Activated naive CD8-positive, alpha-beta T cell treated with anti-CD3 and anti-CD28 coated beads, Interleukin-2, amount 10 ng/mL, durations not matched to agents 7 days and 5 days (primary cell): ENCODE measurements at regions not wholly inside any gene's neighbourhood (a gene's known extent, or its start where the extent isn't known, plus 50 kb on each side); places are given as distances from the start of the nearest gene placed in this dataset.
"Not testable (repeated sequence)": the region's sequence is repeated elsewhere in the genome, so short reads cannot be mapped to it uniquely, and the experiment has no call there.

Source experiments
- ATAC-seq: fragments of 150-1000 bp; cut with Tn5 transposase; one replicate; pipeline ENCODE4 v1.10.0; 2021; ENCODE audit warnings: low read depth, moderate library complexity
- POLR2A ChIA-PET: fragments of 350-600 bp; sonication (Branson Sonifier 250); formaldehyde crosslinking; loops from one replicate; lab custom pipeline; 2021; ENCODE audit warnings: antibody characterized with exemption; lab: Charles Lee
- DNase-seq: peaks from one replicate; pipeline ENCODE4 v3.0.0; 2021
- H3K27ac Mint-ChIP-seq: one replicate; pipeline ENCODE4 v1.8.0; 2022; ENCODE audit warnings: mild to moderate bottlenecking, mixed read lengths
- H3K27me3 Mint-ChIP-seq: one replicate; pipeline ENCODE4 v1.8.0; 2022; ENCODE audit warnings: mild to moderate bottlenecking, moderate library complexity, mixed read lengths
- H3K36me3 Mint-ChIP-seq: one replicate; pipeline ENCODE4 v1.8.0; 2021; ENCODE audit warnings: mild to moderate bottlenecking, mixed read lengths
- H3K4me1 Mint-ChIP-seq: one replicate; pipeline ENCODE4 v1.8.0; 2021; ENCODE audit warnings: mixed read lengths
- H3K4me3 Mint-ChIP-seq: one replicate; pipeline ENCODE4 v1.8.0; 2022; ENCODE audit warnings: mild to moderate bottlenecking, moderate library complexity, mixed read lengths
- H3K9me3 Mint-ChIP-seq: one replicate; pipeline ENCODE4 v1.8.0; 2021; ENCODE audit warnings: mixed read lengths

GRCh38 chr15:20680257-20680815 lies 138.7 kb upstream of the GOLGA6L6 start:
- DNase-seq, H3K4me1 Mint-ChIP-seq, H3K9me3 Mint-ChIP-seq, H3K27ac Mint-ChIP-seq, H3K4me3 Mint-ChIP-seq, POLR2A ChIA-PET, H3K36me3 Mint-ChIP-seq, ATAC-seq, H3K27me3 Mint-ChIP-seq: not testable (repeated sequence)

GRCh38 chr15:20672470-20672869 lies 130.9 kb upstream of the GOLGA6L6 start:
- H3K4me3 Mint-ChIP-seq, result no peak overlapping the region
- peaks cover 4% of the 10 kb centered on the region for H3K27me3 Mint-ChIP-seq
- H3K9me3 Mint-ChIP-seq, result no peaks in the 10 kb centered on the region
- DNase-seq (no peak), ATAC-seq (no peak)
- H3K4me1 Mint-ChIP-seq, result no peaks in the 10 kb centered on the region
- no peak overlapping the region for H3K27ac Mint-ChIP-seq
- POLR2A ChIA-PET, result no interaction called here
- H3K36me3 Mint-ChIP-seq, result no peaks in the 10 kb centered on the region

GRCh38 chr15:20671675-20672074 lies 130.1 kb upstream of the GOLGA6L6 start:
- H3K27me3 Mint-ChIP-seq, result peaks cover 4% of the 10 kb centered on the region
- no peak overlapping the region for H3K27ac Mint-ChIP-seq
- DNase-seq (no peak), ATAC-seq (no peak)
- H3K9me3 Mint-ChIP-seq, result no peaks in the 10 kb centered on the region
- no peaks in the 10 kb centered on the region for H3K4me1 Mint-ChIP-seq
- no peak overlapping the region for H3K4me3 Mint-ChIP-seq
- POLR2A ChIA-PET, result no interaction called here
- H3K36me3 Mint-ChIP-seq, result no peaks in the 10 kb centered on the region

GRCh38 chr15:20666410-20666809 lies 124.8 kb upstream of the GOLGA6L6 start:
- H3K4me3 Mint-ChIP-seq, POLR2A ChIA-PET, H3K36me3 Mint-ChIP-seq, H3K27me3 Mint-ChIP-seq, H3K27ac Mint-ChIP-seq, DNase-seq, H3K4me1 Mint-ChIP-seq, ATAC-seq, H3K9me3 Mint-ChIP-seq: not testable (repeated sequence)

GRCh38 chr15:20665653-20666052 lies 124.1 kb upstream of the GOLGA6L6 start:
- no peak overlapping the region for H3K4me3 Mint-ChIP-seq
- no peak for ATAC-seq
- no peaks in the 10 kb centered on the region for H3K36me3 Mint-ChIP-seq
- H3K9me3 Mint-ChIP-seq, result no peaks in the 10 kb centered on the region
- no peak for DNase-seq
- POLR2A ChIA-PET, result no interaction called here
- H3K27ac Mint-ChIP-seq, result no peak overlapping the region
- H3K4me1 Mint-ChIP-seq, result no peaks in the 10 kb centered on the region
- peaks cover 4% of the 10 kb centered on the region for H3K27me3 Mint-ChIP-seq

GRCh38 chr15:20659265-20659664 lies 117.7 kb upstream of the GOLGA6L6 start:
- Mint-ChIP-seq H3K36me3 (no peaks in the 10 kb centered on the region), H3K4me3 (no peak overlapping the region), H3K27ac (no peak overlapping the region), H3K27me3 (peaks cover 2% of the 10 kb centered on the region), H3K9me3 (no peaks in the 10 kb centered on the region), H3K4me1 (no peaks in the 10 kb centered on the region)
- ATAC-seq (no peak), DNase-seq (no peak)
- POLR2A ChIA-PET, result no interaction called here

- ATAC-seq (no peak), DNase-seq (no peak)
- H3K27me3 Mint-ChIP-seq, result peaks cover 2% of the 10 kb centered on the region
- no peaks in the 10 kb centered on the region for H3K36me3 Mint-ChIP-seq
- no peaks in the 10 kb centered on the region for H3K4me1 Mint-ChIP-seq
- no peak overlapping the region for H3K27ac Mint-ChIP-seq
- H3K4me3 Mint-ChIP-seq, result no peak overlapping the region
- H3K9me3 Mint-ChIP-seq, result no peaks in the 10 kb centered on the region
- POLR2A ChIA-PET, result no interaction called here
These were observed 116.4 kb upstream of the GOLGA6L6 start for GRCh38 chr15:20658024-20658423.

- DNase-seq (no peak), ATAC-seq (no peak)
- POLR2A ChIA-PET, result no interaction called here
- Mint-ChIP-seq H3K36me3 (no peaks in the 10 kb centered on the region), H3K9me3 (no peaks in the 10 kb centered on the region), H3K4me1 (no peaks in the 10 kb centered on the region), H3K27me3 (no peaks in the 10 kb centered on the region), H3K27ac (no peak overlapping the region), H3K4me3 (no peak overlapping the region)
These were observed 115.5 kb upstream of the GOLGA6L6 start for GRCh38 chr15:20657084-20657483.

- POLR2A ChIA-PET, result no interaction called here
- Mint-ChIP-seq H3K4me1 (no peaks in the 10 kb centered on the region), H3K27ac (no peak overlapping the region), H3K27me3 (peaks cover 3% of the 10 kb centered on the region), H3K4me3 (no peak overlapping the region), H3K9me3 (no peaks in the 10 kb centered on the region), H3K36me3 (no peaks in the 10 kb centered on the region)
- ATAC-seq, result no peak
- no peak for DNase-seq
These were observed 111.3 kb upstream of the GOLGA6L6 start for GRCh38 chr15:20652914-20653313.

GRCh38 chr15:20648402-20648975 lies 106.9 kb upstream of the GOLGA6L6 start:
- H3K27ac Mint-ChIP-seq, H3K36me3 Mint-ChIP-seq, H3K4me3 Mint-ChIP-seq, H3K27me3 Mint-ChIP-seq, H3K4me1 Mint-ChIP-seq, POLR2A ChIA-PET, ATAC-seq, H3K9me3 Mint-ChIP-seq, DNase-seq: not testable (repeated sequence)

- POLR2A ChIA-PET, result interaction anchor here (0.8 kb wide), 1 partner anchor 638 kb away, joined by 3 read pairs; no protein-coding TSS in a partner anchor
- H3K4me1 Mint-ChIP-seq, result no peaks in the 10 kb centered on the region
- peaks cover 15% of the 10 kb centered on the region for H3K27me3 Mint-ChIP-seq
- no peaks in the 10 kb centered on the region for H3K9me3 Mint-ChIP-seq
- DNase-seq (no peak), ATAC-seq (no peak)
- H3K4me3 Mint-ChIP-seq, result no peak overlapping the region
- H3K36me3 Mint-ChIP-seq, result no peaks in the 10 kb centered on the region
- no peak overlapping the region for H3K27ac Mint-ChIP-seq
These were observed 105.0 kb upstream of the GOLGA6L6 start for GRCh38 chr15:20646529-20647142.

- Mint-ChIP-seq H3K27ac (no peak overlapping the region), H3K9me3 (no peaks in the 10 kb centered on the region), H3K27me3 (peaks cover 15% of the 10 kb centered on the region), H3K36me3 (no peaks in the 10 kb centered on the region), H3K4me1 (no peaks in the 10 kb centered on the region), H3K4me3 (no peak overlapping the region)
- POLR2A ChIA-PET, result interaction anchor here (0.8 kb wide), 1 partner anchor 639 kb away, joined by 3 read pairs; no protein-coding TSS in a partner anchor
- DNase-seq (peak; percentile 49), ATAC-seq (peak; percentile 99)
These were observed 104.4 kb upstream of the GOLGA6L6 start for GRCh38 chr15:20645956-20646355.

- Mint-ChIP-seq H3K9me3 (no peaks in the 10 kb centered on the region), H3K4me3 (no peak overlapping the region), H3K27me3 (peaks cover 15% of the 10 kb centered on the region), H3K27ac (no peak overlapping the region), H3K4me1 (no peaks in the 10 kb centered on the region), H3K36me3 (no peaks in the 10 kb centered on the region)
- no peak for ATAC-seq
- POLR2A ChIA-PET, result no interaction called here
- DNase-seq, result no peak
These were observed 103.3 kb upstream of the GOLGA6L6 start for GRCh38 chr15:20644896-20645295.

GRCh38 chr15:20643829-20644425 lies 102.3 kb upstream of the GOLGA6L6 start:
- POLR2A ChIA-PET, result no interaction called here
- peaks cover 12% of the 10 kb centered on the region for H3K27me3 Mint-ChIP-seq

More at GRCh38 chr15:20643829-20644425, 102.3 kb upstream of the GOLGA6L6 start:
- H3K4me1 Mint-ChIP-seq, result no peaks in the 10 kb centered on the region
- DNase-seq (no peak), ATAC-seq (no peak)
- H3K36me3 Mint-ChIP-seq, result no peaks in the 10 kb centered on the region
- H3K9me3 Mint-ChIP-seq, result no peaks in the 10 kb centered on the region
- H3K27ac Mint-ChIP-seq, result no peak overlapping the region
- H3K4me3 Mint-ChIP-seq, result no peak overlapping the region
